ENCODE measurements at regions not wholly inside any gene's neighbourhood (a gene's known extent, or its start where the extent isn't known, plus 50 kb on each side); places are given as distances from the start of the nearest gene placed in this dataset.

GRCh38 chr5:56320686-56321085 is 87.6 kb upstream of the ANKRD55 start:
- DNase-seq (ENCODE audit: low spot score) = no peak

GRCh38 chr5:56319526-56320181 is 86.5 kb upstream of the ANKRD55 start:
- DNase-seq (ENCODE audit: low spot score) = no peak

- no peak for DNase-seq (ENCODE audit: low spot score)
Observed at GRCh38 chr5:56317923-56318561, 84.9 kb upstream of the ANKRD55 start.

- peak; percentile 18 for DNase-seq (ENCODE audit: low spot score)
Observed at GRCh38 chr5:56316299-56316994, 83.3 kb upstream of the ANKRD55 start.

- DNase-seq (ENCODE audit: low spot score) = peak; percentile 66
Observed at GRCh38 chr5:56314529-56314928, 81.4 kb upstream of the ANKRD55 start.

- no peak for DNase-seq (ENCODE audit: low spot score)
Observed at GRCh38 chr5:56313596-56313995, 80.5 kb upstream of the ANKRD55 start.

- no peak for DNase-seq (ENCODE audit: low spot score)
Observed at GRCh38 chr5:56313004-56313531, 79.9 kb upstream of the ANKRD55 start.

GRCh38 chr5:56311306-56311905 is 78.3 kb upstream of the ANKRD55 start:
- DNase-seq (ENCODE audit: low spot score) = no peak

GRCh38 chr5:56310711-56311204 is 77.6 kb upstream of the ANKRD55 start:
- DNase-seq (ENCODE audit: low spot score) = no peak

- DNase-seq (ENCODE audit: low spot score) = no peak
Observed at GRCh38 chr5:56309262-56309826, 76.2 kb upstream of the ANKRD55 start.

GRCh38 chr5:56307714-56308333 is 74.7 kb upstream of the ANKRD55 start:
- no peak for DNase-seq (ENCODE audit: low spot score)

GRCh38 chr5:56306433-56307150 is 73.5 kb upstream of the ANKRD55 start:
- no peak for DNase-seq (ENCODE audit: low spot score)

GRCh38 chr5:56305001-56305950 is 72.1 kb upstream of the ANKRD55 start:
- DNase-seq (ENCODE audit: low spot score) = no peak

- no peak for DNase-seq (ENCODE audit: low spot score)
Observed at GRCh38 chr5:56303511-56303910, 70.4 kb upstream of the ANKRD55 start.

GRCh38 chr5:56302027-56302426 is 68.9 kb upstream of the ANKRD55 start:
- DNase-seq (ENCODE audit: low spot score) = no peak

GRCh38 chr5:56301069-56301468 is 67.9 kb upstream of the ANKRD55 start:
- no peak for DNase-seq (ENCODE audit: low spot score)

GRCh38 chr5:56299212-56299611 is 66.1 kb upstream of the ANKRD55 start:
- DNase-seq (ENCODE audit: low spot score) = no peak

GRCh38 chr5:56298336-56299090 is 65.4 kb upstream of the ANKRD55 start:
- no peak for DNase-seq (ENCODE audit: low spot score)

- DNase-seq (ENCODE audit: low spot score) = no peak
Observed at GRCh38 chr5:56297851-56298250, 64.7 kb upstream of the ANKRD55 start.
